RWPE1 (cell line): ENCODE measurements at regions not wholly inside any gene's neighbourhood (a gene's known extent, or its start where the extent isn't known, plus 50 kb on each side); places are given as distances from the start of the nearest gene placed in this dataset.

Source experiments
- CTCF ChIA-PET: fragments of 350-600 bp; sonication (Branson Sonifier 250); formaldehyde crosslinking; extraction: SDS; loops from one replicate; lab custom pipeline; 2021; lab: Yijun Ruan, JAX
- POLR2A ChIA-PET: fragments of 400-600 bp; formaldehyde crosslinking; extraction: SDS; loops from one replicate; lab custom pipeline; 2020; ENCODE audit warnings: antibody characterized with exemption; ENCODE audit not compliant: low non-redundant PET; lab: Yijun Ruan, JAX
- DNase-seq: peaks from one replicate; pipeline ENCODE4 v3.0.0; 2012; ENCODE audit warnings: low spot score
- H3K27ac ChIP-seq: fragments of 450-650 bp; 2 replicates; pipeline ENCODE4 v1.5.1; 2017
- TF ChIP-seq, protein P1 (sequence below): fragments of 450-650 bp; conservative IDR thresholded peaks from 2 replicates; pipeline ENCODE4 v1.5.1; 2017; ENCODE audit warnings: low read depth, mild to moderate bottlenecking

DNA sequence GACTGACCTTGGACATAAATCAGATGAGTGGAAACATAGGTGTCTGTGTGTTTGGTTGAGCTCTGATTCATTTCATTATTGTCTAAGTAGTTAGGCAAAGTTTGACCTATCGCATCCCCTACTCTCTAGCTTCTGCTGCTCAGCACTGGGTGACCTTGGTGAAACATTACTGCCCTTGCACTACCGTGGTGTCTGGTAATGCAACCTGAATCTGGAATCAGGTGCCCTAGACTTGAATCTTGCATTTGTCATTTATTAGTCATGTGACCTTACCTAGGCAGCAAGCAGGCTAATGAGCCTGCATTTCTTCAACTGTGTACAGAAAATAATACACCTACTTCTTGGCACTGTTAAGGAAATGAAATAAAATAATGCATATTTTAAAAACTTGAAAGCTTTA is 242.3 kb upstream of the BLID start:
- TF ChIP-seq, protein P1, sequence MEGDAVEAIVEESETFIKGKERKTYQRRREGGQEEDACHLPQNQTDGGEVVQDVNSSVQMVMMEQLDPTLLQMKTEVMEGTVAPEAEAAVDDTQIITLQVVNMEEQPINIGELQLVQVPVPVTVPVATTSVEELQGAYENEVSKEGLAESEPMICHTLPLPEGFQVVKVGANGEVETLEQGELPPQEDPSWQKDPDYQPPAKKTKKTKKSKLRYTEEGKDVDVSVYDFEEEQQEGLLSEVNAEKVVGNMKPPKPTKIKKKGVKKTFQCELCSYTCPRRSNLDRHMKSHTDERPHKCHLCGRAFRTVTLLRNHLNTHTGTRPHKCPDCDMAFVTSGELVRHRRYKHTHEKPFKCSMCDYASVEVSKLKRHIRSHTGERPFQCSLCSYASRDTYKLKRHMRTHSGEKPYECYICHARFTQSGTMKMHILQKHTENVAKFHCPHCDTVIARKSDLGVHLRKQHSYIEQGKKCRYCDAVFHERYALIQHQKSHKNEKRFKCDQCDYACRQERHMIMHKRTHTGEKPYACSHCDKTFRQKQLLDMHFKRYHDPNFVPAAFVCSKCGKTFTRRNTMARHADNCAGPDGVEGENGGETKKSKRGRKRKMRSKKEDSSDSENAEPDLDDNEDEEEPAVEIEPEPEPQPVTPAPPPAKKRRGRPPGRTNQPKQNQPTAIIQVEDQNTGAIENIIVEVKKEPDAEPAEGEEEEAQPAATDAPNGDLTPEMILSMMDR, result no peak
- no peak for DNase-seq
- ChIA-PET CTCF (no interaction called here), POLR2A (no interaction called here)
- H3K27ac ChIP-seq, result no peak overlapping the region

DNA sequence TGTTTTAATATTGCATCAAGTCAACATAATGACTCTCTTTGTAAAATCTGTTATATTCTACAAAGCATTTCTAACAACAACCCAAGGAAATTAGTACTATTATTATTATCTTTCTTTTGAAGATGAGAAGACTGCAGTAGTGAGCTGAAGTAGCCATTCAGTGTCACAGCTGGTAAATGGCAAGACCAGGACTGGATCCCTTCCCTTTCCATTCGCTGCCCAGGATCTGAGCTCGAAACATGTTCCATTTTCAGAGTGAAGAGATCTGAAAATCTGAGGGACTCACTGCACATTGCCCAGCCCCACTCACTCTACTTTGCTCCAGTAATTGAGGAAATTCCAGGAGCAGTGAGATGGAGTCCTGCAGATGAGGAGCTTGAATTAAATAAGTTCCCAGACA is 240.0 kb upstream of the BLID start:
- no peak overlapping the region for H3K27ac ChIP-seq
- POLR2A ChIA-PET, result no interaction called here
- TF ChIP-seq, protein P1, result no peak
- CTCF ChIA-PET, result interaction anchor here (0.6 to 1.1 kb wide), 2 partner anchors 10 to 1654 kb away, joined by 3 read pairs; no protein-coding TSS in a partner anchor
- no peak for DNase-seq

DNA sequence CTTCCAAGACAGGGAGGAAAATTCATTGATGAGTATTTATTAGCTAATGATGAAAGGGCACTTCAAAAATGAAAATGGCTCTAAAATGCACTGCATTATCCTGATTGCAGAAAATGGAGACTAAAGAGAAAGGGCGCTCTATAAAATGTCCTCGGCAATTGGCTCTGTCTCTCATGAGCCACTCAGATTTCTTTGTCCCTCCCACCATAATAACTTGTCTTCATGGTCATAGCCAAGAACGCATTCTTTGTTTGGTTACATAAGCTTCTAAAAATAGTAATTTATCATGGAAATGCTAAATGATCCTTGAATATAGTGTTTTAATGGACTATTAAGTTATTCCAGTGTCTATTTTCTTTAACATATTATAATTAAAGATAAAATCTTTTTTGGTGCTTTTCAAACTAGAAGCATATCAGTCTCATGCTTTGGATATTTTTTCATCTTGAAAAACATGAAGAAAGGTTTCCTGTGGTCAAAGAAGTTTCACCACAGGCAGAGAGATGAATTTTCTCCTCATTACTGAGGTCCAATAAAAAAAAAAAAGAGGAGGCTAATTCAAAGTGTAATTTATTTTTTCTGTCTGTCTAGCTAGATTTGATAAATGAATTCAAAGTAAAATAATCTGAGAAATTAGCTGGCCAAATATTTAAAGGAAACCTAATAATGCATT is 238.1 kb upstream of the BLID start:
- CTCF ChIA-PET, result no interaction called here

DNA sequence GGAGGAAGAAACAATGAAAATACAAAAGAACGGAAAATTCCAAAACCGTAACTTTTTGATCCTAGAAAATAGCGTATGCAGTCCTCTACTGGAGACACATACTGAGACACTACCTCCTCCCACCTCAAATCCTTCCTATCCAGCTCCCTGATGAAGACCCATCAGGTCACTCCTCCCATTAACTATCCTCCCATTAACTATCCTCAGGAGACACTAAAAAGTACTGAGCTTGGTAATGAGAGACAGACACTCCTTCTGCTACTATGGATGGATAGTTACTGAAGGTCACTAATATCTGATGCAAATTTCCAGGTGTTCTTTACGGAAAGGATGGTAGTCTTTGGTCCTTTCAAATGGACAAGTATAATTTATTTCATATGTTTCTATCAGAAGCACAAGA is 237.5 kb upstream of the BLID start:
- TF ChIP-seq, protein P1, result no peak
- CTCF ChIA-PET, result no interaction called here
- POLR2A ChIA-PET, result no interaction called here

More for the DNA sequence above, 238.1 kb upstream of the BLID start:
- H3K27ac ChIP-seq, result no peak overlapping the region
- no peak for DNase-seq
- POLR2A ChIA-PET, result no interaction called here
- TF ChIP-seq, protein P1, result no peak

DNA sequence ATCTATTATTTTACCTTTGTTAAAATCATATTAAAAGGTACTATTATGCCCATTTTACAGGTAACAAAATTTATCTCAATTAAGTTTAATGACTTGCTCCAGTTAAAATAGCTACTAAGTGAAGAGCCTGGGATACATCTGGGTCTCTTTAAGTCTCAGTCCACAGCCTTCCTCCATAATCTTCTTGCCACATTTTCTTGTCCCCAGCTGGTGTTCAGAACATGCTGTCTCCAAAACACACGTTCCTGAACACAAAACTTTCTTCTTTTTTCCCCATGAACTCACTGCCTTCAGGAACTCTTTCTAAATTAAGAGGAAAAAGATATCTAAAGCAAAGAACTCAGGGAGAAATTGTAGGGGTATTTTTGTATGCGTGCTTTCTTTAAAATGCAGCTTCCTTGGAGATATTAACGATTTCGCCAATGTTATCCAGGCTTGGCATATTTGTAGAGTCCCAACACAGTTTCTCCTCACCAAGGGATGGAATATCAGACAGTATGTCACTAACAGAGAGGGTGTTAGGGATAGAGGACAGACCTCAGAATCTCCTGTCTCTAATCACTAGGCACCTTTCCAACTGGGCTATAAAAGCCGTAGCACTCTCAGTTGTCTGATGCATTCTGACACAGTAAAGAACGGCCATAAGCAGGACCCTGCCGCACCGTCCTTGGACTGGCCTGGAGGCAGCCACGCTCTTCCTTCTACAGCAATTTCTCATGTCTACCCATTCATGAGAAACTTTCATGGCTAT is 232.8 kb upstream of the BLID start:
- CTCF ChIA-PET, result no interaction called here
- TF ChIP-seq, protein P1, result no peak
- POLR2A ChIA-PET, result no interaction called here

More for the DNA sequence above, 237.5 kb upstream of the BLID start:
- H3K27ac ChIP-seq, result no peak overlapping the region
- no peak for DNase-seq

DNA sequence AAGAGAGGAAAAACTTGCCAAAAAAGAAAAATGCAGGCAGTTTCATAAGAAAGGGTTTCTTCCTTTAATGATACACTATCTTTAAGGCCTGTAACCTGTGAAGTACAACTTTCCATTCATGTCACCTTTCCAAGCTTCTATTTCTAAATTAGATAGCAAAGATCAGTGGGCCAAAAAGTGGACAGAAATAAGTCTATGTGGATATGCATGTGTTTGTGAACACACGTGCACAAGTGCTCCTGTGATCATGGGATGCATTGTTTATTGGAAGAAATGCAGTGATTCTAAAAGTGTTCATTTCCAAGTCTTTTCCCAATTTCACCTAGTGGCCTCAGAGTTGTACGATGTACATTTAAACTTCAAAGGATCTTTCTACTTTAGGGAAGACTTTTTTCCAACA is 230.0 kb upstream of the BLID start:
- no peak for DNase-seq
- ChIA-PET CTCF (interaction anchor here (0.6 to 0.7 kb wide), 2 partner anchors 10 to 37 kb away, joined by 3 to 4 read pairs; no protein-coding TSS in a partner anchor), POLR2A (no interaction called here)
- TF ChIP-seq, protein P1, result no peak
- no peak overlapping the region for H3K27ac ChIP-seq

More for the DNA sequence above, 232.8 kb upstream of the BLID start:
- no peak overlapping the region for H3K27ac ChIP-seq
- no peak for DNase-seq
